ENCODE measurements at regions not wholly inside any gene's neighbourhood (a gene's known extent, or its start where the extent isn't known, plus 50 kb on each side); places are given as distances from the start of the nearest gene placed in this dataset.

DNA sequence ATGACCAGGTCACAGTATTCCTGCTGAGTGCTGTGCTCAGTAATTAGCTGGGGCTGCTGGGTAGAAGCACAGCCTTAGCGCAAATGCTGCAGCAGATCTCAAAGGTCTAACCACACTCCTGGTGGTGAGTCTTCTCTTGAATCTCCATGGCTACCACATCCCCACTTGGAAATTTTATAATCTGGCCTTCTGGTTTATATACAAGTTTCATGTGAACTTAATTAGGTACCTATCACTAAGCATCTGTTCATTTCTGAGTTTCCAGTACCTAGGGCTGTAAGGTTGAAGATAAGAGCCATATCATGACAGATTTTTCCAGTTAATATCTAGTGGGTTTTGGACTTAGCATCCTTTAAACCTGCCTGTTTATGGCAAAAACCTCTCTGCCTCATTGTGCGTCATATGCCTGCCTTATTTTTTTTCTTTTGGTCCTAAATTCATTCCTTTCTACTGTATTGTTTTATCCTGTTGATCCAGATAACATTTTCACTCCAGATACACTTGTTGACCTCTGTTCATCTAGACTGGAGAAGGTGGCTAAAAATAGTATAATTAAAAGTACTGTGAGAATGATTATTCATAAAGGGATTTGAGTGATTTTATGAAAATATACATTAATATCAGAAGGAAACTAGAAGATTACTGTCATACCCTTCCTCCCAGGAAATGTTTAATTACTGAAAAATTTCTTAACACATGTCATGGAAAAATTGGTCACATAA lies 168.4 kb upstream of the THUMPD2 start:
- Mint-ChIP-seq H3K27me3 (ENCODE audit: unreplicated experiment) (no peaks in the 10 kb centered on the region), H3K27ac (ENCODE audit: unreplicated experiment) (no peak overlapping the region), H3K4me3 (ENCODE audit: unreplicated experiment) (no peak overlapping the region), H3K9me3 (ENCODE audit: unreplicated experiment) (no peaks in the 10 kb centered on the region), H3K4me1 (ENCODE audit: low read depth, unreplicated experiment) (no peaks in the 10 kb centered on the region), H3K36me3 (ENCODE audit: unreplicated experiment) (no peaks in the 10 kb centered on the region)
- DNase-seq: no peak
- TF ChIP-seq, protein P1, sequence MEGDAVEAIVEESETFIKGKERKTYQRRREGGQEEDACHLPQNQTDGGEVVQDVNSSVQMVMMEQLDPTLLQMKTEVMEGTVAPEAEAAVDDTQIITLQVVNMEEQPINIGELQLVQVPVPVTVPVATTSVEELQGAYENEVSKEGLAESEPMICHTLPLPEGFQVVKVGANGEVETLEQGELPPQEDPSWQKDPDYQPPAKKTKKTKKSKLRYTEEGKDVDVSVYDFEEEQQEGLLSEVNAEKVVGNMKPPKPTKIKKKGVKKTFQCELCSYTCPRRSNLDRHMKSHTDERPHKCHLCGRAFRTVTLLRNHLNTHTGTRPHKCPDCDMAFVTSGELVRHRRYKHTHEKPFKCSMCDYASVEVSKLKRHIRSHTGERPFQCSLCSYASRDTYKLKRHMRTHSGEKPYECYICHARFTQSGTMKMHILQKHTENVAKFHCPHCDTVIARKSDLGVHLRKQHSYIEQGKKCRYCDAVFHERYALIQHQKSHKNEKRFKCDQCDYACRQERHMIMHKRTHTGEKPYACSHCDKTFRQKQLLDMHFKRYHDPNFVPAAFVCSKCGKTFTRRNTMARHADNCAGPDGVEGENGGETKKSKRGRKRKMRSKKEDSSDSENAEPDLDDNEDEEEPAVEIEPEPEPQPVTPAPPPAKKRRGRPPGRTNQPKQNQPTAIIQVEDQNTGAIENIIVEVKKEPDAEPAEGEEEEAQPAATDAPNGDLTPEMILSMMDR (IDR thresholded peaks at IDR 0.05; ENCODE audit: partially characterized antibody, unreplicated experiment): no peak

DNA sequence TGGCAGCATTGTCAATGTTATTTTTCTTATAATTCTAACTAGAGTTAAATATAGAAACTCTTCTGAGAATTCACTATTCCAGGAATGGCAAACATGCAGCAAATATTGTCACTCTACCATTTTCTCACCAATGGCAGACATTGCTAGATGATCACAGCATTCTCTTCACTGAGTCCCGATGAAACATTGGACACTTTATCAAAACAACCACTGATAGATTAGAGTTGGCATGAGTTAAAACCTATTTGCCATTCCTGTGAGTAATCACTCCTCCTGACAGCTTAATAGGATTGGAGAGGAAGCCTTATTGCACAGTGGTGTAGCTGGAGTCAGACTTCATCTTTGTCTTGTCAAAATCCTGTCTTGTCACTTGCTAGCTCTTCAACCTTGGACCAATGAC lies 163.9 kb upstream of the THUMPD2 start:
- Mint-ChIP-seq H3K36me3 (ENCODE audit: unreplicated experiment) (no peaks in the 10 kb centered on the region), H3K4me1 (ENCODE audit: low read depth, unreplicated experiment) (no peaks in the 10 kb centered on the region), H3K4me3 (ENCODE audit: unreplicated experiment) (no peak overlapping the region), H3K27me3 (ENCODE audit: unreplicated experiment) (no peaks in the 10 kb centered on the region), H3K9me3 (ENCODE audit: unreplicated experiment) (no peaks in the 10 kb centered on the region), H3K27ac (ENCODE audit: unreplicated experiment) (no peak overlapping the region)
- TF ChIP-seq, protein P1 (IDR thresholded peaks at IDR 0.05; ENCODE audit: partially characterized antibody, unreplicated experiment): no peak
- DNase-seq: no peak

DNA sequence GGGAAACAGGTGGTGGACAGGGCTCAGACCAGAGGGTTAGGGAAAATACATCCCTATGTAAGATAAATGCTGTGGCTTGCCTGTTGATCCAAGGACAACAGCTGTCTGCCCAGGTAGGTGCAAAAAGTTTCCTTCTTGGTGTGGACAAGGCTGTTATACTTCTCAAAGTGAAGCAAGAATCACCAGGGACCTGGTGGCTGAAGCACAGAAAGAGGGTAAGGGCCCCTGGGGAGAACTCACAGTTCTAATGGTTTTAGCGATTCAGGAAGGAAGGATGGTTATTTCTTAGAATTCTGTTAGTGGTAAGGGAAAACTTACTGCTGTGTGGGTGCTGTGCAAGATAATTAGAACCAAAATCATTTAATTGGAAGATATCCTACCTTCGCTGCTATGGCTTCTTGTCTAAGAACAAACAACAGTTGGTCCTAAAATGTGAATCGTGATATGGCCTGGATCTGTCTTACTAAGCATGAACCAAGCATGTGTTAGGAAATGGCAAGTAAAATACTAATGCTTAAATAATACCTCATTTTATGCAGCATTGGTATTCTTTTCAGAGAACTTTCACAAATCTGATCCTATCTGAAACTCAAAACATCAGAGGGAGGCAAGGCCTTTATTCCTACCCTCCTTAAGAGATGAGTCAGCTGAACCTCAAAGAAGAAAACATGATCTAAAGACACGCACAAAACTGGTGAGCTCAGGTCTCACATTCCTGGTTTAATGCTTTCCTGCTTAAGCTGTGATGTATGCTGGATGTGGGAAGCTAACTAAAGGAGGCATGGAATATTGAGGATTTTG lies 159.2 kb upstream of the THUMPD2 start:
- H3K9me3 Mint-ChIP-seq (ENCODE audit: unreplicated experiment): no peaks in the 10 kb centered on the region
- DNase-seq: no peak
- H3K4me1 Mint-ChIP-seq (ENCODE audit: low read depth, unreplicated experiment): no peaks in the 10 kb centered on the region
- H3K27me3 Mint-ChIP-seq (ENCODE audit: unreplicated experiment): no peaks in the 10 kb centered on the region
- no peak overlapping the region for H3K27ac Mint-ChIP-seq (ENCODE audit: unreplicated experiment)
- TF ChIP-seq, protein P1 (IDR thresholded peaks at IDR 0.05; ENCODE audit: partially characterized antibody, unreplicated experiment): no peak
- H3K4me3 Mint-ChIP-seq (ENCODE audit: unreplicated experiment): no peak overlapping the region
- no peaks in the 10 kb centered on the region for H3K36me3 Mint-ChIP-seq (ENCODE audit: unreplicated experiment)

DNA sequence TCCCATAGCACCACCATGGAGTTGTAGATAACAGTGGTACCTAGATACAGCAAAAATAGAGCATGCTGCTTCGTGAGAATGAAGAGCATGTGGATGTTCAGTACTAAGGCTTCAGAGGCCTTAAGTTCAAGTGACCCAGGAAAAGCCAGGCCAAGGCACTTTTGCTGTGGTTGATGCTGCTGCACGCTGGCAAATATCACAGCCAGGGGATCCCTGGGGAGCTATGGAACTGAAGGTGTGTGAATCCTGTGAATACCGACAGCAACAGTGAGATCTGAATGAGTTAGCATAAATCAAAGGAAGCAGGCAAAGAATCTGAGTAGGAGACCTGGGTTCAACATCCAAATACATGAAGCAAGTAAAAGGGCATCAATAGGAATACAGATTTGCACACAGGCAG lies 158.6 kb upstream of the THUMPD2 start:
- no peak overlapping the region for H3K4me3 Mint-ChIP-seq (ENCODE audit: unreplicated experiment)
- H3K9me3 Mint-ChIP-seq (ENCODE audit: unreplicated experiment): no peaks in the 10 kb centered on the region
- no peak overlapping the region for H3K27ac Mint-ChIP-seq (ENCODE audit: unreplicated experiment)
- TF ChIP-seq, protein P1 (IDR thresholded peaks at IDR 0.05; ENCODE audit: partially characterized antibody, unreplicated experiment): no peak
- no peaks in the 10 kb centered on the region for H3K27me3 Mint-ChIP-seq (ENCODE audit: unreplicated experiment)
- H3K36me3 Mint-ChIP-seq (ENCODE audit: unreplicated experiment): no peaks in the 10 kb centered on the region
- no peak for DNase-seq
- no peaks in the 10 kb centered on the region for H3K4me1 Mint-ChIP-seq (ENCODE audit: low read depth, unreplicated experiment)

DNA sequence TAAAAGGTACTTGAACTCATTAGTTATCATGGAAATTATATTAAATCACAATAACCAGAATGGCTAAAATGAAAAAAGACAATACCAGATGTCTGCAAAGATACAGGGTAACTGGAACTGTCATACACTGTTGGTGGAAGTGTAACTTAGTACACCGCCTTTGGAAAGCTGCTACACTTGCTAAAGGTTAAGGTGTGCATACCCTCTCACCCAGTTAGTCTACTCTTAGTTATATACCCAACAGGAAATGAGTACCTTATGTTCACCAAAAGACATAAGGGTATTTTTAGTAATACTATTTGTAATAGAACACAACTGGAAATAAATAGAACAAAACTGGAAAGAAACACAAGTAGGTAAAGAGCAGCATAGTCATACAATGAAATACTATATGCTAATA lies 155.8 kb upstream of the THUMPD2 start:
- Mint-ChIP-seq H3K36me3 (ENCODE audit: unreplicated experiment) (no peaks in the 10 kb centered on the region), H3K9me3 (ENCODE audit: unreplicated experiment) (no peaks in the 10 kb centered on the region), H3K27me3 (ENCODE audit: unreplicated experiment) (no peaks in the 10 kb centered on the region), H3K4me3 (ENCODE audit: unreplicated experiment) (no peak overlapping the region), H3K27ac (ENCODE audit: unreplicated experiment) (no peak overlapping the region), H3K4me1 (ENCODE audit: low read depth, unreplicated experiment) (no peaks in the 10 kb centered on the region)
- DNase-seq: no peak
- TF ChIP-seq, protein P1 (IDR thresholded peaks at IDR 0.05; ENCODE audit: partially characterized antibody, unreplicated experiment): no peak

Data from glutamatergic neuron (in vitro differentiated cells).